AG04450 (cell line): ENCODE measurements at regions not wholly inside any gene's neighbourhood (a gene's known extent, or its start where the extent isn't known, plus 50 kb on each side); places are given as distances from the start of the nearest gene placed in this dataset.

ENCODE experiments used
- CTCF ChIA-PET: fragments of 300-600, 350-600 bp; formaldehyde crosslinking; extraction: SDS; loops from one replicate; lab custom pipeline; 2022; ENCODE audit warnings: antibody characterized with exemption, inconsistent platforms; lab: Charles Lee
- POLR2A ChIA-PET: fragments of 350-600 bp; formaldehyde crosslinking; extraction: SDS; loops from one replicate; lab custom pipeline; 2021; ENCODE audit warnings: antibody characterized with exemption, inconsistent platforms; lab: Yijun Ruan, JAX
- DNase-seq: peaks from one replicate; pipeline ENCODE4 v3.0.0-alpha.2; 2011; ENCODE audit warnings: low read depth, low spot score
- H3K27ac ChIP-seq: one replicate; pipeline ENCODE4 v1.5.1; 2012; ENCODE audit warnings: low read depth, low read length, control low read depth
- H3K27me3 ChIP-seq: one replicate; pipeline ENCODE4 v1.6.0; 2012; ENCODE audit warnings: low read length; ENCODE audit not compliant: control insufficient read depth, insufficient read depth
- H3K4me3 ChIP-seq: 2 replicates; pipeline ENCODE4 v1.5.1; 2011; ENCODE audit warnings: mild to moderate bottlenecking, low read depth, low read length, control low read depth
- H3K9me3 ChIP-seq: 2 replicates; pipeline ENCODE4 v1.5.1; 2012; ENCODE audit warnings: low read length; ENCODE audit not compliant: control insufficient read depth, insufficient read depth
- CTCF ChIP-seq: IDR thresholded peaks from 2 replicates; pipeline ENCODE4 v1.5.1; 2011; ENCODE audit warnings: low read depth, low read length, control low read depth, inconsistent platforms

DNA sequence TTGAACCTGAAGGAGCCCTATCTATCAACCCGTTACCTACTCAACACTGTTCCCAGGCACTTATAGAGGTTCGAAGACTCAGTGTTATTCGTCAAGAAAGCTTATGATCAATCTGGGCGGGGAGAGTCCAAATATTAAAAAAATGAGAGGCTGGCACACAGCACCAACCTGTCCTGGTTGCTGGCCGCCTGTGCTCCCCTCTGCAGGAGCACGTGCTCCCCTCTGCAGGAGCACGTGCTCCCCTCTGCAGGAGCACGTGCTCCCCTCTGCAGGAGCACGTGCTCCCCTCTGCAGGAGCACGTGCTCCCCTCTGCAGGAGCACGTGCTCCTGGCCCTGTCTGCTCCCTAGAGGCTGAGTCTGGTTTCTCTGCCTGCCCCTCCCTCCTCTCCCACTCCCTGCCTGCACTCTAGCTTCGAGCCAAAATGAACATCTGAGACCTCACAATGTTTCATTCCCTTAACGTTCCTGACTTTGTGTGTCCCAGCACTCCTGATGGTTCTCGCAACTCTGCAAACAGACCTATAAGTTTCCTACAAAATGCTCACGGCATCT is 614.0 kb upstream of the ID2 start:
- ChIA-PET CTCF (no interaction called here), POLR2A (no interaction called here)
- H3K9me3 ChIP-seq, result no peaks in the 10 kb centered on the region; the same call in 1 of the 2 replicates
- DNase-seq, result no peak
- H3K27ac ChIP-seq, result no peak overlapping the region
- no peak overlapping the region for H3K4me3 ChIP-seq
- H3K27me3 ChIP-seq, result no peaks in the 10 kb centered on the region
- no peak for TF ChIP-seq CTCF

DNA sequence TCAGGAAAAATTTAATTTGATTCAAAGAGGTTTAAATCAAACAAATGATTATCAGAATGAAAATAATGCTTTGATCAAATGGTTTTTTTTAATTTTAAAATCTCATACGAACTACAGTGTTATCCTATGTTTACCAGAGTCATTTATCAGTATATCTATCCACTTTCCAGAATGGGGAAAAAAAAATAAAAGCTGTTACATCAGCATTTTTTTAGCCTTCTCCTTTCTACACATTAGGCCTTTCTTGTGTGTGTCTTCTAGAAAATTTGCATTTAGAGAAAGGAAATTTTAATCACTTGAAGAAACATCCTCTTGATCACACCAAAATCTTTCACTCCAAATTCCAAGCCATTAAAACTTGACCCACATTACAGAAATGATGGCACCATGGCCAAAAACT is 608.9 kb upstream of the ID2 start:
- no peaks in the 10 kb centered on the region; the same call in 1 of the 2 replicates for H3K9me3 ChIP-seq
- no peak for DNase-seq
- ChIA-PET CTCF (no interaction called here), POLR2A (no interaction called here)
- H3K27me3 ChIP-seq, result no peaks in the 10 kb centered on the region
- TF ChIP-seq CTCF, result no peak
- no peak overlapping the region for H3K27ac ChIP-seq
- H3K4me3 ChIP-seq, result no peak overlapping the region

DNA sequence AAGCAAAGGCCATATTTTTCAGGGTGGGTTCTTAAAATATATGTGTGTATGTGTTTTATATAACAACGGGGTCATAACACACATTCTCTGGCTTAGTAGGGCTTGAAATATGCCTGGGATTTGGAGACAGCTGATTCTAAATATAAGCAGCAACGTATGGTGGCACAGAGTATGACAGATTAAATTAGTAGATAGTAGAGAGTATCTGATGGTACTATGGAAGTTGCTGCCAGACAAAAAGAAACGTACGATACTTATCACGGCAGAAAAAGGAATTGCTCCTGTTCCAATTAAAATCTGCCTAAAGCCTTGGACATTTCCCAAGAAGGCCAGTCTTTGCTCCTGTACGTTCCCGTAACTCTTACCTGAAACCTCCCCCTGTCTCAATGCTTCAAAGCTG is 607.9 kb upstream of the ID2 start:
- POLR2A ChIA-PET, result no interaction called here
- CTCF ChIA-PET, result no interaction called here
- no peak overlapping the region for H3K4me3 ChIP-seq
- no peak for DNase-seq
- no peak for TF ChIP-seq CTCF
- no peaks in the 10 kb centered on the region; the same call in 1 of the 2 replicates for H3K9me3 ChIP-seq
- no peaks in the 10 kb centered on the region for H3K27me3 ChIP-seq
- H3K27ac ChIP-seq, result no peak overlapping the region

DNA sequence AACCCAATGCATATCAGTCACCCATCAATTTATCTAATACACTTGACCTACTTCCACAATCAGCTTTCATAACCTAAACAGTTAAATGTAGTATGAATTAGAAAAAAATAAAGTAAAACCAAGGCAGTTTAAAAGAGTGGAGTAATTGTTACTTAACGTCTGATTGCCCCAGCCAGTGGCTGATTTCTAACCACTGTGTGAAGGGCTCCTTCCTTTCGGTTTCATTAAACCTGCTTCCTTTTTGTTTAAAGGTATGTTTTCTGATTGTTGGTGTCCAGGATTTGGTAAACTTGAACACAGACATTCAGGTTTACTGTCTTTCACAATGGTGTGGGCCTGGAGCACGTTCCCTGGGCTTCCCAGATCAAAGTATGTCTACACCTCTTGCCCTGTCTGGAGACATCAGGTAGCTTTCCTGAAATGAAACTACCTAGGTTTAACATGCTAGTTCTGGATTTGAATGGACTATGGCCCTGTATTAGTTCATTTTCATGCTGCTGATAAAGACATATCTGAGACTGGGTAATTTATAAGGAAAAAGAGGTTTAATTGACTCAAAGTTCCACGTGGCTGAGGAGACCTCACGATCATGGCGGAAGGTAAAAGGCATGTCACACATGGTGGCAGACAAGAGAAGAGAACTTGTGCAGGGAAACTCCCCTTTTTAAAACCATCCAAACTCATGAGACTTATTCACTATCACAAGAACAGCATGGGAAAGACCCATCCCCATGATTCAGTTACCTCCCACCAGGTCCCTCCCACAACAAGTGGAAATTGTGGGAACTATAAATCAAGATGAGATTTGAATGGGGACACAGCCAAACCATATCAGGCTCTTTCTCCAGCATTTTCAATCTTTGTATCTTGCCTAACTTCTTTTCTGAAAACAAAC is 605.2 kb upstream of the ID2 start:
- no peak overlapping the region for H3K4me3 ChIP-seq

More for the DNA sequence above, 605.2 kb upstream of the ID2 start:
- H3K9me3 ChIP-seq, result no peaks in the 10 kb centered on the region; the same call in 1 of the 2 replicates
- DNase-seq, result no peak
- no peaks in the 10 kb centered on the region for H3K27me3 ChIP-seq
- ChIA-PET POLR2A (no interaction called here), CTCF (no interaction called here)
- H3K27ac ChIP-seq, result no peak overlapping the region
- TF ChIP-seq CTCF, result no peak
